Adrenal gland (tissue), 9 donors: ENCODE measurements at regions not wholly inside any gene's neighbourhood (a gene's known extent, or its start where the extent isn't known, plus 50 kb on each side); places are given as distances from the start of the nearest gene placed in this dataset.

Experiments used
- DNase-seq, 7 donors: peaks; one replicate each; pipeline ENCODE4 v3.0.0-alpha.2; 2019 to 2020
- H3K27ac ChIP-seq, 5 donors: fragments of 200-600 bp; sonication (generic) in 4 of 5; 1 replicate in 3 of 5; 2 replicates in 2 of 5; pipeline versions ENCODE4 v1.5.1 to v1.8.0; 2016 to 2020; ENCODE audit warnings: mild to moderate bottlenecking in 1 of 5
- H3K27me3 ChIP-seq: fragments of 200-600 bp; 2 replicates; pipeline ENCODE4 v1.8.0; 2021
- H3K36me3 ChIP-seq, 2 donors: fragments of 200-600 bp; replicated peaks in 1 of 2; 1 replicate in 1 of 2; 2 replicates in 1 of 2; pipeline versions ENCODE4 v1.5.1 to v1.8.0; 2018 to 2022
- H3K4me1 ChIP-seq, 2 donors: fragments of 200-600 bp; replicated peaks in 1 of 2; 1 replicate in 1 of 2; 2 replicates in 1 of 2; pipeline versions ENCODE4 v1.5.1 to v1.8.0; 2018 to 2021
- H3K4me3 ChIP-seq, 4 donors: fragments of 200-600 bp; sonication (generic) in 3 of 4; one replicate each; pipeline ENCODE4 v1.5.1; 2016 to 2018
- H3K9me3 ChIP-seq, 3 donors: fragments of 200-600 bp; sonication (generic) in 1 of 3; replicated peaks in 1 of 3; 1 replicate in 2 of 3; 2 replicates in 1 of 3; pipeline versions ENCODE4 v1.5.1 to v1.8.0; 2016 to 2021
- POLR2A ChIP-seq, 2 donors: fragments of 450-650 bp; IDR thresholded peaks; one replicate each; pipeline ENCODE4 v1.6.1; 2017; ENCODE audit warnings: antibody characterized with exemption in 2 of 2, mild to moderate bottlenecking in 2 of 2, moderate library complexity in 1 of 2
- WGBS, 4 donors: extraction: QIAGEN DNeasy Blood & Tissue Kit in 2 of 4; methylation state at CpG; one replicate each; pipeline versions ENCODE4 v1.1.5 to v1.1.7; 2013 to 2017; 5-methylcytosine and 5-hydroxymethylcytosine counted together
- intact Hi-C, 2 donors: fragments of 100-400 bp; cut with DNase I; formaldehyde crosslinking; loops; one replicate each; pipeline versions ENCODE4 v1.14.1 to v1.15.0; 2022 to 2023
- TF ChIP-seq, protein P1 (sequence below), 6 experiments: fragments of 450-650 bp in 4 of 6; fragments of 200-600 bp in 2 of 6; sonication (generic) in 1 of 6; IDR thresholded peaks; 1 replicate in 5 of 6; 2 replicates in 1 of 6; pipeline versions ENCODE4 v1.5.1 to v1.8.0; 2016 to 2021; ENCODE audit warnings: antibody characterized with exemption in 6 of 6, mild to moderate bottlenecking in 2 of 6, moderate library complexity in 1 of 6
- donor health status: healthy with polysubstance abuse.
- donor health status: Bipolar disorder and iron deficiency.
- donor health status: DM: yes; HTN: yes; CAD: no.
- donor health status: DM: no; HTN: no; CAD: no.
- donor health status: DM: no; HTN: no; CAD: no.

DNA sequence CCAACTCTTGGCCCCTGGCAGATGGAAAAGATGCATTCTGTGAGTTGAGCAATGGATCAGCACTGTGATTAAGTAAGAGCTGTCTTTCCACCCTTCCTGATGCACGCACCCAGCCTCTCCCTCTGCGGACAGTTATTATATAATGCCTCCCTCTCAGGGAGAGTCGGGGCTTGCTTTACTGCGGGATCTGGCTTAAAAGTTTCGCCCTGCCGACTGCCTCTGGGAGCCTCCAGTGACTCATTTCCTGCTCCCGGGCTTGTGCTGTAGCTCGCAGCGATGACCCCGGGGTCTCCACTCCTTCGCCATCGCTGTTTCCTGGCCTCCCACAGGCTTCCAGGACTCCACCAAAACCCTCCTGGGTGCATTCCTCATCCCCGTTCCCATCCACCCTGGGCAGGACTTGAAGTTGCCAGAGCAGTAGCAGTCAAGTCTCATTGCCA, 107.4 kb upstream of the SLC7A1 start:
- DNase-seq, result peak in 2 of 7 donors; percentile 4 to 27
- no peaks in the 10 kb centered on the region for H3K36me3 ChIP-seq
- no peaks in the 10 kb centered on the region for H3K4me1 ChIP-seq
- no peak for TF ChIP-seq POLR2A (IDR thresholded peaks at IDR 0.05)
- TF ChIP-seq, protein P1, sequence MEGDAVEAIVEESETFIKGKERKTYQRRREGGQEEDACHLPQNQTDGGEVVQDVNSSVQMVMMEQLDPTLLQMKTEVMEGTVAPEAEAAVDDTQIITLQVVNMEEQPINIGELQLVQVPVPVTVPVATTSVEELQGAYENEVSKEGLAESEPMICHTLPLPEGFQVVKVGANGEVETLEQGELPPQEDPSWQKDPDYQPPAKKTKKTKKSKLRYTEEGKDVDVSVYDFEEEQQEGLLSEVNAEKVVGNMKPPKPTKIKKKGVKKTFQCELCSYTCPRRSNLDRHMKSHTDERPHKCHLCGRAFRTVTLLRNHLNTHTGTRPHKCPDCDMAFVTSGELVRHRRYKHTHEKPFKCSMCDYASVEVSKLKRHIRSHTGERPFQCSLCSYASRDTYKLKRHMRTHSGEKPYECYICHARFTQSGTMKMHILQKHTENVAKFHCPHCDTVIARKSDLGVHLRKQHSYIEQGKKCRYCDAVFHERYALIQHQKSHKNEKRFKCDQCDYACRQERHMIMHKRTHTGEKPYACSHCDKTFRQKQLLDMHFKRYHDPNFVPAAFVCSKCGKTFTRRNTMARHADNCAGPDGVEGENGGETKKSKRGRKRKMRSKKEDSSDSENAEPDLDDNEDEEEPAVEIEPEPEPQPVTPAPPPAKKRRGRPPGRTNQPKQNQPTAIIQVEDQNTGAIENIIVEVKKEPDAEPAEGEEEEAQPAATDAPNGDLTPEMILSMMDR (IDR thresholded peaks at IDR 0.05), result no peak
- 45 to 67% (median 59%) methylated on average over 12 to 13 of the region's 13 CpGs for WGBS, 4 donors
- H3K4me3 ChIP-seq, result no peak overlapping the region
- no peak overlapping the region for H3K27ac ChIP-seq
- no peaks in the 10 kb centered on the region for H3K27me3 ChIP-seq
- H3K9me3 ChIP-seq, result no peaks in the 10 kb centered on the region
- intact Hi-C loops, result no loop called here

DNA sequence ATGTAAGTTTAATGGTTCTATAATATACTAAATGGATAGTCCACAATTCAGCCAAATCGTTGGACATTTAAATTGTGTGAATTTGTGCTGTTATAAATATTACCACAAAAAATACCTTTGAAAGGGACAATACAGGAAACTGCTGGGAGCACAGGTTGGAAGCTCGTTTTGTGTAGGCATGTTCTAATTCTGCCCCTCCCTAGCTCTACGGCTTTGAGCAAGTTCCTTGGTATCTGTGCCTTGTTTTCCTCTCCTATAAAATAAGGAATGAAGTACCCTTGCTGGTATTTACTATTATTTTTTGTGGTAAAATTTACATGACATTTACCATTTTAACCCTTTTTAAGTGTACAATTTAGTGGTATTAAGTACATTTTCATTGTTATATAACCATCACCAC, 102.6 kb upstream of the SLC7A1 start:
- Histone ChIP-seq H3K9me3 (no peaks in the 10 kb centered on the region), H3K36me3 (no peaks in the 10 kb centered on the region), H3K27ac (no peak overlapping the region), H3K27me3 (no peaks in the 10 kb centered on the region), H3K4me1 (no peaks in the 10 kb centered on the region), H3K4me3 (no peak overlapping the region)
- WGBS, 4 donors, result 75 to 84% (median 79%) methylated on average over 3 of the region's 3 CpGs
- no peak for DNase-seq
- TF ChIP-seq POLR2A (IDR thresholded peaks at IDR 0.05), result no peak
- TF ChIP-seq, protein P1 (IDR thresholded peaks at IDR 0.05), result no peak
- intact Hi-C loops, result no loop called here

DNA sequence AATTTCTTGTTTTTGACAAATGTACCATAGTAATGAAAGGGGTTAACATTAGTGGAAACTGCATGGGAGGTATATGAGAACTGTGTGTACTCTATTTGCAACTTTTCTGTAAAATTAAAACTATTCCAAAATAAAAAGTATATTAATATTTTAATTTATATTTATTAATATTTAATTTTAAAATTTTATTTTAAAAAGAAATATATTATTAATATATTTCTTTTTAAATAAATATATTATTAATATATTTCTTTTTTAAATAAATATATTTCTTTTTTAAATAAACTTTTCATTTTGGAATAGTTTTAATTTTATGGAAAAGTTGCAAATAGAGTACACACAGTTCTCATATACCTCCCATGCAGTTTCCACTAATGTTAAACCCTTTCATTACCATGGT, 101.1 kb upstream of the SLC7A1 start:
- DNase-seq, result no peak
- Histone ChIP-seq H3K4me1 (no peaks in the 10 kb centered on the region), H3K36me3 (no peaks in the 10 kb centered on the region), H3K4me3 (no peak overlapping the region), H3K27me3 (no peaks in the 10 kb centered on the region), H3K27ac (no peak overlapping the region), H3K9me3 (no peaks in the 10 kb centered on the region)
- intact Hi-C loops, result no loop called here
- TF ChIP-seq, protein P1 (IDR thresholded peaks at IDR 0.05), result no peak
- no peak for TF ChIP-seq POLR2A (IDR thresholded peaks at IDR 0.05)

DNA sequence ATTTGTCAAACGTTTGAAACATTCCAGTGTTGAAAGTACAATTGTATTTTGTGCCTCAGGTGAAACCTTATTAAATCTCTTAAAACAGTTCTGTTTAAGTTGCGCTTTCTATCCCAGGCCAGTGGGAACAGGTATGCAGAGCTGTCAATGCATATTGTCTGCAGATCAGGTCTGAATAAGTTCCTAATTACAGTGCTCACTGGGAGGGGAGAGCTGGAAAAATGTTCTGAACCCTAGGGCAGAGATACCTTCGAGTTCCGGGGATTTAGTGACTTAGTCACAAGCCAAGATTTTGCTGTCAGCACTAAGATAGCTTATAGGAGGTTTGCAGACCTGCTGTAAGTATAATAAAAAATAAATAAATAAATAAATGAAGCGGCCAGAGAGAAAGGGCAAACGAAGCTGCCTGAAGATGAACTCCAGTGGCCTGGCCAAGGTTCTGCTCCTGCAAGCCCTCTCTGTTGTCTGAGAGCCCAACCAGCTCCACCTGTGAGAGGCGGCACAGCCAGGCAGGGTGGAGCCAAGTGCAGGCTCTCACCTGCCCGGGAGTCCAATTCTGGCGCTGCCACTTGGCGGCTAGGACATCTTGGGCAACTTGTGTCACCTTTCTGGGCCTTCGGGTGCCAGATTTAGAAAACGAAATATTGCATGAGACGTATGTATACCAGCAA, 97.9 kb upstream of the SLC7A1 start:
- no peak for DNase-seq
- Histone ChIP-seq H3K36me3 (no peaks in the 10 kb centered on the region), H3K27me3 (no peaks in the 10 kb centered on the region), H3K4me1 (no peaks in the 10 kb centered on the region), H3K9me3 (no peaks in the 10 kb centered on the region), H3K4me3 (no peak overlapping the region), H3K27ac (no peak overlapping the region)
- WGBS, 4 donors, result 78 to 90% (median 84%) methylated on average over 13 of the region's 13 CpGs
- TF ChIP-seq POLR2A (IDR thresholded peaks at IDR 0.05), result no peak
- TF ChIP-seq, protein P1 (IDR thresholded peaks at IDR 0.05), result no peak
- intact Hi-C loops, result no loop called here
